GM19463 (cell line): ENCODE measurements at regions not wholly inside any gene's neighbourhood (a gene's known extent, or its start where the extent isn't known, plus 50 kb on each side); places are given as distances from the start of the nearest gene placed in this dataset.
A peak's percentile ranks its signal among the peaks of the same experiment; 100 is the strongest.
"Not testable (repeated sequence)": the region's sequence is repeated elsewhere in the genome, so short reads cannot be mapped to it uniquely, and the experiment has no call there.

ENCODE experiments used
- ATAC-seq: cut with Tn5 transposase; IDR thresholded peaks from one replicate; pipeline ENCODE4 v1.9.1; 2021; ENCODE audit warnings: mild to moderate bottlenecking, moderate library complexity; ENCODE audit not compliant: unreplicated experiment

DNA sequence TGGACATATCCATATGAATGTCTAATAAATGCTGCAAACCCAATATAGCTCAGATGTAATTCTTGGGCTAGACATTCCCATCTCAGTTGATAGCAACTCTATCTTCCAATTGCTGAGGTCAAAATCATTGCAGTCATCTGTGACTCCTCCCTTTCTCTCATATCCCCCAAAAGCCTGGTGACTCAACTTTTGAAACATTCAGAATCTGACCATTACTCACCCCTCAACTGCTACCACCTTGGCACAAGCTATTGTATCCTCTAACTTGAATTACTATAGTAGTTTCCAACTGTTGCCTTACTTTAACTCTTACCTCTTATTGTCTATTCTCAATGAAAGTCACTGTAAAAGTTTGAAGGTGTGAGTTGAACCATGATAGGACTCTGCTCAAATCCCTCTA, 600.1 kb upstream of the RGMB start:
- no peak for ATAC-seq

DNA sequence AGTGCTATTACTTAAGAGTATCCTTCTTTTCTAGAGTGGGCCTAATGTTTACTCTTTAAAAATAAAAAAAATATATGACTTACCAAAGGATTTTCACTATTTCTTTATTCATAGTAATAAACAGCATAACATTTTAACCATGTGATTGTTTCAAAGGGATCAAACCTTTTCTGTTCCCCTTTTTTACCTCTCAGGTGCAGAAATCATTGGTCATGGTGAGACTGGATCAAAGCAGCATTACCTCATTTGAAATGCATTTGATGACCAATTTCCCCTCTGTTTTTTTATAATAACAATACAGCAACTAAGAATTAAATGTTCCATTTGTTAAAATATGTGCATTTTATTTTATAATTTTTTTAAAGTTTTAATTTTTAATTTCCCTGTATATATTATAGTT, 598.0 kb upstream of the RGMB start:
- ATAC-seq, result no peak

DNA sequence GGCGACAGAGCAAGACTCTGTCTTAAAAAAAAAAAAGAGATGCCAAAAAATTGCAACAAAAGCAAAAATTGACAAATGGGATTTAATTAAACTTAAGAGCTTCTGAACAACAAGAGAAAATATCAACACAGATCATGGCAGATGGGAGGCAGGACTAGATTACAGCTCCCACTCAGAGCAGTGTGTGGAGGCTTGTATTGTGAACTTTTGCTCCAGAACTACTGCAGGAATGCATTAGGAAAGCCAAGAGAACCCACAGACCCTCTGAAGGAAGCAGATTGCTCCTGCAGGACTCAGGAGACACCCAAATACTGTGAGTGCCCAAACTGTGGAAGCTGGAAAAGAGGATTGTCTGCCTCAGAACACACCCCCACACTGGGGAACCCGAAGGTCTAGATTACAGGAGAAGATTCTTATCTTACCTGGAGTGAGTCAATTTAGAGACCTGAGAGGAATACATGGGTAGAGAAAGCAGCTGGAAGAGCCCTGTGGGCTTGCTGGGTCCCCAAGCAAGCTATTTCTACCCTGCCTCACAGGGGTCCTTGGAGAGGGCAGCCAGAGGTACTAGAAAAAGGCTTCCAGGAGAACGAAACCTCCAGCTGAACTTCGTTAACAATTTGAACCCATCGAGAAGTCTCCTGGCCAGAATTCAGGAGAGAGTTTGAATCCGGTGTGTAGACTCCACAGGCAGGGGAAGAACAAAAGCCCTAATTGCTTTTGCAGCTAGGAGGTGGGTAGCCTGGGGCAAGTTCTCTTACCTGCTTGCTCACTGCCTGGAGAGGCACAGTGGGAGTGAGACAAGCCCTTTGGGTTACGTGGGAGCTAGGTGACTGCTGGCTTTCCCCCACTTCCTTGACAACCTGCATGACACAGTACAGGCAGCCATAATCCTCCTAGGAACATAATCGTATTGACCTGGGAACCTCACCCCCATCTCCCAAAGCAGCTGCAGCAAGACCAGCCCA, 593.4 kb upstream of the RGMB start:
- ATAC-seq, result no peak

DNA sequence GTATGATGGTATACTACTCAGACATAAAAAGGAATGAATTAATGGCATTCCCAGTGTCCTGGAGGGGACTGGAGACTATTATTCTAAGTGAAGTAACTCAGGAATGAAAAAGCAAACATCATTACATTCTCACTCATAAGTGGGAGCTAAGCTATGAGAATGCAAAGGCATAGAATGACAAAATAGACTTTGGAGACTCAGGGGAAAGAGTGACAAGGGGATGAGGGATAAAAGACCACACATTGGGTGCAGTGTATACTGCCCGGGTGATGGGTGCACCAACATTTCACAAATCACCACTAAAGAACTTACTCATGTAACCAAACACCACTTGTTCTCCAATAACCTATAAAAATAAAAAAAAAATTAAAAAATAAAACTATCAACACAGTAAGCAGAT, 587.3 kb upstream of the RGMB start:
- ATAC-seq, result no peak

DNA sequence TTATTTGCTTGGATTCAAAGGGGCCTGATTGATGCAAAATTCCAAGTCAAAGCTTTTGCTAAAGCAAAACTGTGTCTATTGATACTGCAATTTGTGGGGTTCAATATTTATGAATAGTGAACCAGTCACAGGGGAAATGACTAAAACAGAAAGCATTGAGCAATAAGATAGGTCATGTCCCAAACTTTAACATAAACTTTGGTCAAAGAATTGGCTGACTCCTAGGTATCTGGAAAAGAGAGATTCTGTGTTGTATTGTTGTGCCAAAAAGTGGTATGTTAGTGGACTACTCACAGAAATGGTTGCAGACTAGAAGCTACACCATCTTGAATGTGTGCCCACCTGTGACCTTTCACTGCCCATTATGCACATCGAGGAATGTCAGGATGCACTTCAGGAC, 585.5 kb upstream of the RGMB start:
- ATAC-seq, result no peak

DNA sequence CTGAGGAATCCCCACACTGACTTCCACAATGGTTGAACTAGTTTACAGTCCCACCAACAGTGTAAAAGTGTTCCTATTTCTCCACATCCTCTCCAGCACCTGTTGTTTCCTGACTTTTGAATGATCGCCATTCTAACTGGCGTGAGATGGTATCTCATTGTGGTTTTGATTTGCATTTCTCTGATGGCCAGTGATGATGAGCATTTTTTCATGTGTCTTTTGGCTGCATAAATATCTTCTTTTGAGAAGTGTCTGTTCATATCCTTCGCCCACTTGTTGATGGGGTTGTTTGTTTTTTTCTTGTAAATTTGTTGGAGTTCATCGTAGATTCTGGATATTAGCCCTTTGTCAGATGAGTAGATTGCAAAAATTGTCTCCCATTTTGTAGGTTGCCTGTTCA, 583.1 kb upstream of the RGMB start:
- not testable (repeated sequence) for ATAC-seq

DNA sequence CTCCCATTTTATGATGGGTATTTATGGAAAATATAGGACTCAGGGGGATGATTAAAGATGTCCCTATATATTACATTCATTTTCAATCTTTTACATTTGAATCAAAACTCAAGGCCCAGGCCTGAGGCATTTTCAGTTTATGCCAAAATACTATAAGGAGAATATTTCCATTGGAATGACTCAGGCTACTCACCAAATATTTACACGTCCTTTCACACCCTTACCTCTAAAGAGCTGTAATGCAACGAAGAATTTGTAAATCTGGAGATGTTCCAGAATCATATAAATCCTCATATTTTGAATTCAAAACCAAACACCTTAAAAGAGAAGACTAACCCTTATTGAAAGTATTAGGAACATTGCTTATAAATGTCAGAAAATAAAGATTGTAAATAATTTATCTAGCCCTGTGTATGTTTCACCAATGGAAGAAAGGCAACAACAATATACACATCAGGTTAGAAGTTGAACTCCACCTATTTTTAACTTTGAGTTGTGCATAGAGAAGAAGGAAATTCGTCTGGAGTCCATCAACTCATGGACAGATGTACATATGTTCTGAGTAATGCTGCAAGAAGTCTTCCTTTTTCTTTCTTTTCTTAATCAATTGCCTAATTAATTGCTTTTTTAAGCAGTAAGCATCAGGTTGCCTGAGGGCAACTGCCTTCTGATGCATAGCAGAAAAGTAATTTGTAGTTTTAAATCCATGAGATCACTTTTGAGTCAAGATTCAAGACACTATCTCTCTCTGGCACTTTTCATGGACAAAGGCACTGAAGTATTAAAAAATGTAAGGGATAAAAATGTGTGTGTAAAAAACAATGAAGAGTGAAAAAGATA, 579.3 kb upstream of the RGMB start:
- ATAC-seq, result no peak

DNA sequence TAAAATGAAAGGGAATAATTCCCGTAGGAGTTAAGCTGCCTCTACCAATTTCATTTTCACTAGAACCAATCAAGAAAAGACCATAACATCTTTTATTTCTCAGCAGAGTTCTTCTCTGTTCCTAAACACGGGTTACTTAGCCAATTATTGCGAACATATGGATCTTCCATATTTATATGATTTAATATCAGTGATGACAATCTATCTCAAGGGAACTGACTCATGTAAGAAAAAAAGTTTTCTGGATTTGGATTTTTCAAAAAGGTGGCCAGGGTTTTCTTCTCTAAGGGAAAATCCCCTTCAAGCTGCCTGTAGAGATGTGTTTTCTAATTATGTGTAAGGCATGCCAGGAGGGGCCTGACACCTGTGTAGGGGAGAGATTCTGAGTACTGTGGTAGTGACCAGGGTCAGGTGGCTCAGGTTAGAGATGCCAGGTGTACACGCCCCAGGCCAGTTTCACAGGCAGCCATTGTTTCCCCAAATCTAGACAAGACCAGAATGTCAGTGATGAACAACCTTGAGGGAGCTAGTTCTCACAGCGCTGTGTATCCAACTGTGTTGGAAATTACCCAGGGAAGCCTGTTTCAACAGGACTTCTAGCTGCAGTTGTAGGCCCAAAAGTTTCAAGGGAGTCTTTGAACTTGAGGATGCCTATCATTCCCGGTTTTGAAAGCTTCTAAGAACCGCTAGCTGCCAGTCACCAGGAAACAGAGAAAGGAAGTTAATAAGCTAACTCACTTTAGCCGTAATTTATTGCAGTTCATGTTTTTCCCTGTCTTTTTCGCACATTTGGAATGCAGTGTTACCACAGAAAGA, 572.5 kb upstream of the RGMB start:
- ATAC-seq, result no peak

DNA sequence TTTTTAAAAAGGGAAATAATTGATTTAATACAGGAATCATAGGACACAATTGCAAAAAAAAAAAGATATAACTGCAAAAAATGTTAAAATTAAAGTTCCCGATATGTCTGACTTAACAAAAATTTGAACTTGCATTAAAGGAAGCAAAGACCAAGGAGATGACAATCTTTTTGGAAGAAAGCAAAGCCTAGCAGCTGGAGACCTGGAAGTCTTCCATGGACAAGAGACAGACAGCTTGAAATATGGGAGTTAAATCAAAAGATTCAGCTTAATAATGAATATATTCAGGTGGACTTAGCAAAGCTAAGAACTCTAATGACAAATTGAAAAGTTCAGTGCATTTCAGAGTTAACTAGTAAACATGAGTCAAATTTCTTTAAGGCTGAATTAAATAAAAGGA, 568.7 kb upstream of the RGMB start:
- no peak for ATAC-seq

DNA sequence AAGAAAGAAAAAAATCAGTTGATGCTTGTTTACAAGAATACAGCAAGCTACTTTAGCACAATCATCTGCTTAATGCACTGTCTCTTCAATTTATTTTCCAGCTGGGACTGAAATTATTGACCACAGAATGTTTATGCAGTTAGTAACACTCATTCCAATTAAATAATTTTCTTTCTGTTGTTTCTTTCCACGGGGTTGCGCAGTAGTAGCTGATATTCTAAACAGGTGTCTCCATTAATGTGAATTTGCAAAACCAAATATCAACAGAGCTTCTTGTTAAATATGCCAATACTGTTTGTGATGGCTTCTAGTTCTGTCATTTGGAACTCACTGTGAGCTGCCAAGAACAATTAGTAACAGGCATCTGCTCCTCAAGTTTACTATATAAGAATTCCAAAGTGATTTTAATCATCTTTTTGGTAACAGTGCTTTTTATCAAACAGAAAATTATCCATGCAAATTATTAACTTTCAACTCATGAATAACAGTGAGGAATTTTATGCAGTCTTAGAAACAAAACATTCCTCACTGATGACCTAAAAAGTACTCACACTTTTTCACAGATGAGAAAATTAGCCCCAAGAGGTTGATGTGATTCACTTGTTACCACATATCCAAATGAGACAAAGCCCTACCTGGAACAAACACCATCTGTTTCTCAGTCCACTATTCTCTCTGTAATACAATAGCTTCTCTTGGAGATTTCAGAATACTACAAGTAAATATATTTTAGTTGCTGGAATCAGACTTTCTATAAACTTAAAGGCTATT, 567.6 kb upstream of the RGMB start:
- no peak for ATAC-seq

DNA sequence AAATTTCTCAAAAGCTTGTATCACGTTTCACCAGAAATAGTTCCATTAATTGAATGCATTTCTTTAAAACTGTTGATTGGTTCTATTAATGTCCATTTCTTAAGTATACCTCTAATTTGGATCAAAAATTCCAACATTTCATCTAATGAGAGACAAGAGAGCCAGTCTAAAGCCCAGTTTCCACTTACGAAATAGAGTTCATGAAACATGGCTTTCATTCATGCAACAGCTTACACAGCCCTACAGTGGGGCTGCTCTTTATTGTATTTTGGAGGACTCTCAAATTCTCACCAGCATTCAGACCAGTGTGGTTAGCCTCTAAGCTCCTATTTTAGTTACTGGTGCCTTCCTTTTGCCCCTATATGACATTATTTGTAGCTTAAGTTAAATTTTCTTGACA, 566.9 kb upstream of the RGMB start:
- ATAC-seq, result no peak

DNA sequence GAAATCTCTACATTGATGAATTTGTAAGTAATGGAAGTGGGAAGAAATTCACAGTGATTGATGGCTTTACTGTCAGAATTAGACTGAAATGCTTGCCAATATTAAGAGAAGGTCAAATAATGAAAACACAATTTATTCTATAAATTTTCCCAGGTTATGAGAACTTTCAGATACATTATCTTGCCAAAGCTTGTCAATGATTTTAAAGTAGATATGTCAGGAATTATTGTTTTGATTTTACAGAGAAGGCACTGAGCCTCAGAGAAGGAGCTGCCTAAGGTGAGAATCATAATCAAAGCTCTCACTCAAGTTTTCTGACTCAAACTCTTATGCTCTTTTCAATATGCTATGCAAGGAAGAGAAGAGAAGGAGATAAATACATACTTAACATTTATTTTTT, 564.0 kb upstream of the RGMB start:
- ATAC-seq, result no peak

DNA sequence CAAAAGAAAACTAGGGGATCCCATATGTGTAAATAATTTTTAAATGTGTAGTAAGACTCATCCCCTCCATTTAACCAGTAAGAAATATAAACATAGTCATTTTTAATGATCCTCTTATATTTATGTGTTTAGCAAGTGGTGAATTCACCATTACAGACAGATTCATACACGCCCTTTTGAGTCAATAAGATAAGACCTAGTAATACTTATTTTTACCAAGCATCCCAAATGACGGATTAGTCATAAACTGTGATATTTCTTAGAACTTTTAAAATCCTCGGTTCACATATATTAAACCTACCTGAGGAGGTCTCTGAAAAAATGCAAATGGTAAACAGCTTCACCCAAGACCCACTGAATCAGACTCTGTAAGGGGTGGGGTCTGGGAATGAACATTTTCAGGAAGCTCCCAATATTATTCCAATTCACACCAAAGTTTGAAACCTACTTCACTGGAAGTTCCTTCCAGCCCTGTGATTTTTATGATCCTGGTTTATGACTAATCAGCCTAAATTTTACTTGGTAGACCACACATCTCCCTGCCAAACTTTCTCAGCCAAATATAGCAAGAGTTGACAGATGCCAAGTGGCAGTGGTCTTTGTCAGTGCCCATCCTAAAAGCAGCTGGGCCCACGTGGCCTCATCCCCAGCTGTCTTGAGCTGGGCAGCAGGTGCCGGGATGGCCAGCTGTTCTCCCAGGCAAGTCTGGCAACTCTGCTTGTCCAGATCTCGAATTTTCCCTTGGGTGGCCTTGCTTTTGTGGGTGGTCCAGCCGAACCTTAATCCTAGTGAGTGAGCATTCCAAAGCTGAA, 559.0 kb upstream of the RGMB start:
- no peak for ATAC-seq

DNA sequence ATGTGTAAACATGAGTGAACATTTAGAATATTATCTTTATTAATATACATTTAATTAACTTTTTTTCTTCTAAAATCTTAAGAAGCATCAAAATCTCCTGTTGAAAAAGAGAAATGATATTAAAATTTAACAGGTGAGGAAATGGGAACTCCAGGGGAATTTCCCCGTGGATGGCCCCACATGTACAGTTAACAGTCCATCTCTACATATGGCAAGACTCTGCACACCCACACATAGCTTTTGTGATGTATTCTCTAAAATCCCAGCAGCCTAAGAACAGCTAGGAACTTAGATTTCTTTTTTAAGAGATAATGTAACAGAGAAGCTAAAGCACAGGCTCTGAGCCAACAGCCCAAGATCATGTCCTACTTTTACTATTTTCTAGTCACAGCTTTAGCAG, 556.3 kb upstream of the RGMB start:
- peak; percentile 72 for ATAC-seq

DNA sequence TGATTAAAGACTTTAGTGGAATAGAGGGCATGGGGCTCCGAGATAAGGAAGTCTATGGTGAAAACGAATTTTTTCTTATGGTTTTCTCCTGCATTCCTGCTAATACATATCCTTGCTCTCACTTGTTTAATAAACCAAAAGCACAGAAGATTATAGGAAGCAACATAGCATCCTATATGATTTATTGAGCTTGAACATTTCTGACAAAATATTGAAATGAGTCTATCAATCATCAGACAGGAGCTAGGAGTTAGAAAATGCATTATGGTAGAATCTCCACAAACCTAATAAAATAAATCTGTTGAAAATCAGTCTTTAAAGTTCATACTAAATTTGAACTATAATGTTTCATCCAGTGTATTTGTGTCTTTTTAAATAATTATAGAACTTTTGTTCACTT, 554.6 kb upstream of the RGMB start:
- ATAC-seq, result no peak

DNA sequence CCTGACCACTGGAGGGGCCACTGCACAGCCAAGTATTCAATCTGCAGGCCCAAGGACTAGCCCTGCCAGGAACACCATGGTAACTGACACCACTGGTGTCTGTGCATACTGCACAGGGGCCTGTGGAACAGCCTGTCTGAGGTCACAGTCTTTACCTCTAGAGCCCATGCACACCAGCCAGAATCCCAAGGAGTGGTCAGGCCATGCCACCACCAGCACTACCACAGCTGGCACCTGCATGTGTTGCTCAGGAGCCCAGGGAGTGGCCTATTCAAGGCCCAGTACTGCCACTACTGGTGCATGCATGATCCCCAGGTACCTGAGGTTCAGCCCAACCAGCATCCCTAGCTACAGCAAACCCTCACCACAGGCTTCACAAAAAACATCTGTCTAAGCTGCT, 546.0 kb upstream of the RGMB start:
- ATAC-seq, result no peak

DNA sequence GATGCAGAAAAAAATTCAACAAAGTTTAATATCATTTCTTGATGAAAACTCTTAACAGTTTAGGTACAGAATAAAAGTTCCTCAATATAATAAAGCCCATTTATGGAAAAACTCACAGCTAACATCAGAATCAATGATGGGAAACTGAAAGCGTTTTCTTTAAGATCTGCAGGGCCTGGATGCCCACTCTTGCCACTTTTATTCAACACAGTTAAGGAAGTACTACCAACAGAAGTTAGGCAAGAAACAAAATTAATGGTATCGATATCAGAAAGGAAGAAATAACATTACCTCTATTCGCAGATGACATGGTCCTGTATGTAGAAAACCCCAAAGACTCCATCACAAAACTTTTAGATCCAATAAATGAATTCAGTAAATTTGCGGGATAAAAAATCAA, 542.4 kb upstream of the RGMB start:
- no peak for ATAC-seq

DNA sequence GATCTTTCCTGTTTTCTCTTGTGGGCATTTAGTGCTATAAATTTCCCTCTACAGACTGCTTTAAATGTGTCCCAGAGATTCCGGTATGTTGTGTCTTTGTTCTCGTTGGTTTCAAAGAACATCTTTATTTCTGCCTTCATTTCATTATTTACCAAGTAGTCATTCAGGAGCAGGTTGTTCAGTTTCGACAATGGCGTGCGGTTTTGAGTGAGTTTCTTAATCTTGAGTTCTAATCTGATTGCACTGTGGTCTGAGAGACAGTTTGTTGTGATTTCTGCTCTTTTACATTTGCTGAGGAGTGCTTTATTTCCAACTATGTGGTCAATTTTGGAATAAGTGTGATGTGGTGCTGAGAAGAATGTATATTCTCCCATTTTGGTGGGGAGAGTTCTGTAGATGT, 535.7 kb upstream of the RGMB start:
- ATAC-seq, result not testable (repeated sequence)

DNA sequence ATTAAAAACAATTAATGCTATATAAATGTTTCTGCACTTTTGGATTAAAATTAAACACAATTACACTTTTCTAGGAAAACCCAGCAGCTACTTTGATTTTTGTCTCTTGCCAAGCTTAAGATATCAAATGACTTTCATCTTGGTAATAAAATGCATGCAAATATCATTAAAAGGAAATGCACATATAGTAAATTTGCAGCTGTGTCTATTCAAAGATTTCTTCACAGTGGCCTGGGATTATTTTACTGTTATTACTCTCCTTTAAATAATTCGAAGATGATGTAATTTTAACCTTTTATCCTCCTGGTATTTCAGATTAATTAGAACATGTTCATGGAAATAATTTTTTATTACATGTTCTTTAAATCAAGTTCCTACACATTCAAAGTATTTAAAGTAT, 529.5 kb upstream of the RGMB start:
- no peak for ATAC-seq

DNA sequence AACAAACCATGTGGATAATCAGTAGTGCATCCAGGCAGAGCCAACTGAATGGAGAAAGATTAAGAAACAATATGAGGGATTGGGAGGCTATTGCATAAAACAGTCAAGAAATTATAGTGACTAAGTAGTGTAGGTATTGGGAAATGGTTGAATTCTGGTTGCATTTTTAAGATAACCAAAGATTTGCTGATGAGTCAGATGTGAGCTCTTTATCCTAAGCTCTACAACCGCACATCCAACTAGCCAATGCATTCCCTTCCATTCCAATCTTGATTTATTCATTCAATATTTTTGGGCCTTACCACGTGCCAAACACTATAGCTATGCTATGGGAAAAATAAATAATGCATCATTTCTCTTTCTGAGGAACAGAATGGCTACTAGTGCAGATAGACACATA, 524.5 kb upstream of the RGMB start:
- no peak for ATAC-seq
